ENCODE measurements at regions not wholly inside any gene's neighbourhood (a gene's known extent, or its start where the extent isn't known, plus 50 kb on each side); places are given as distances from the start of the nearest gene placed in this dataset.

GRCh38 chr6:11283629-11284028, 51.2 kb upstream of the NEDD9 start:
- no peak for TF ChIP-seq CTCF (IDR thresholded peaks at IDR 0.05)
- TF ChIP-seq POLR2A (IDR thresholded peaks at IDR 0.05) = no peak
- no peak for TF ChIP-seq POLR2AphosphoS5 (IDR thresholded peaks at IDR 0.05)
